ENCODE measurements at regions not wholly inside any gene's neighbourhood (a gene's known extent, or its start where the extent isn't known, plus 50 kb on each side); places are given as distances from the start of the nearest gene placed in this dataset.

GRCh38 chr4:11495291-11495690 is 66.6 kb upstream of the HS3ST1 start (continued):
- no peak for TF ChIP-seq REST (IDR thresholded peaks at IDR 0.05; ENCODE audit: low read depth)
- TF ChIP-seq CTCF (IDR thresholded peaks at IDR 0.05 in 2 of 3, conservative IDR thresholded peaks at IDR 0.05 in 1 of 3; ENCODE audit: borderline replicate concordance in 1 of 3, insufficient read depth in 1 of 3, low read depth in 2 of 3, low read length in 2 of 3), result no peak
- no peak for TF ChIP-seq TCF7L2 (IDR thresholded peaks at IDR 0.05; ENCODE audit: borderline replicate concordance, extremely low read depth, insufficient read depth, insufficient read length)
- TF ChIP-seq EGR1 (IDR thresholded peaks at IDR 0.05; ENCODE audit: low read depth), result no peak
- no peak for TF ChIP-seq CBX3 (IDR thresholded peaks at IDR 0.05; ENCODE audit: low read depth)
- no peak for TF ChIP-seq SP1 (IDR thresholded peaks at IDR 0.05; ENCODE audit: low read depth)
- no peak for TF ChIP-seq RAD21 (IDR thresholded peaks at IDR 0.05; ENCODE audit: low read depth)
- TF ChIP-seq SIN3A (IDR thresholded peaks at IDR 0.05; ENCODE audit: low read depth), result no peak
- TF ChIP-seq POLR2A (IDR thresholded peaks at IDR 0.05; ENCODE audit: borderline replicate concordance, extremely low read depth, insufficient read depth, insufficient read length), result no peak
- TF ChIP-seq ELF1 (IDR thresholded peaks at IDR 0.05; ENCODE audit: borderline replicate concordance, low read depth), result no peak
- no peak for TF ChIP-seq SRF (IDR thresholded peaks at IDR 0.05; ENCODE audit: low read depth)

GRCh38 chr4:11494232-11494631 is 65.5 kb upstream of the HS3ST1 start:
- Histone ChIP-seq H3K4me1 (ENCODE audit: control insufficient read depth in 1 of 2, insufficient read depth in 2 of 2, low read length in 2 of 2) (peaks cover 27 to 56% of the 10 kb centered on the region in 2 experiments), H4K20me1 (ENCODE audit: insufficient read depth) (no peaks in the 10 kb centered on the region), H3K27me3 (ENCODE audit: insufficient read depth, low read length) (no peaks in the 10 kb centered on the region), H3K27ac (ENCODE audit: low read depth, low read length) (no peak overlapping the region), H3K9me3 (ENCODE audit: control insufficient read depth in 1 of 2, insufficient read depth in 1 of 2, low read depth in 1 of 2, low read length in 2 of 2) (no peaks in the 10 kb centered on the region), H3K4me3 (replicated peaks in 1 of 2; ENCODE audit: low read depth in 1 of 2, low read length in 2 of 2) (no peak overlapping the region), H3K9me2 (ENCODE audit: insufficient read depth) (no peaks in the 10 kb centered on the region), H2AFZ (ENCODE audit: low read depth, low read length, poor library complexity, severe bottlenecking) (peak overlapping the region; percentile 24), H3K79me2 (ENCODE audit: insufficient read depth, low read length) (no peaks in the 10 kb centered on the region), H3K4me2 (ENCODE audit: low read length) (no peak overlapping the region), H3K9ac (ENCODE audit: low read length) (no peak overlapping the region), H3K36me3 (ENCODE audit: control insufficient read depth in 1 of 2, insufficient read depth in 2 of 2, low read length in 2 of 2) (no peaks in the 10 kb centered on the region)
- intact Hi-C loops (cut with micrococcal nuclease), result no loop called here
- DNase-seq (ENCODE audit: low read depth, low spot score) (no peak), ATAC-seq (no peak)
- no TSS peak for BruUV-seq (replicated peaks)
- ChIA-PET POLR2A (no interaction called here), RAD21 (ENCODE audit: low non-redundant PET in 1 of 2, low total read pairs in 2 of 2, uncharacterized antibody in 2 of 2, unreplicated experiment in 2 of 2) (no interaction called here), CTCF (no interaction called here)
- TF ChIP-seq ZFX (IDR thresholded peaks at IDR 0.05) (no peak), CBX3 (IDR thresholded peaks at IDR 0.05; ENCODE audit: low read depth) (no peak), RAD21 (IDR thresholded peaks at IDR 0.05; ENCODE audit: low read depth) (no peak), ATF3 (IDR thresholded peaks at IDR 0.05) (no peak), SRF (IDR thresholded peaks at IDR 0.05; ENCODE audit: low read depth) (no peak), ZBTB33 (IDR thresholded peaks at IDR 0.05; ENCODE audit: extremely low read depth, insufficient replicate concordance, low read length) (no peak), SP1 (IDR thresholded peaks at IDR 0.05; ENCODE audit: low read depth) (no peak), EZH2 (IDR thresholded peaks at IDR 0.05) (no peak), YY1 (IDR thresholded peaks at IDR 0.05; ENCODE audit: extremely low read depth, insufficient replicate concordance, low read depth, low read length) (no peak)
